ENCODE measurements at regions not wholly inside any gene's neighbourhood (a gene's known extent, or its start where the extent isn't known, plus 50 kb on each side); places are given as distances from the start of the nearest gene placed in this dataset.

DNA sequence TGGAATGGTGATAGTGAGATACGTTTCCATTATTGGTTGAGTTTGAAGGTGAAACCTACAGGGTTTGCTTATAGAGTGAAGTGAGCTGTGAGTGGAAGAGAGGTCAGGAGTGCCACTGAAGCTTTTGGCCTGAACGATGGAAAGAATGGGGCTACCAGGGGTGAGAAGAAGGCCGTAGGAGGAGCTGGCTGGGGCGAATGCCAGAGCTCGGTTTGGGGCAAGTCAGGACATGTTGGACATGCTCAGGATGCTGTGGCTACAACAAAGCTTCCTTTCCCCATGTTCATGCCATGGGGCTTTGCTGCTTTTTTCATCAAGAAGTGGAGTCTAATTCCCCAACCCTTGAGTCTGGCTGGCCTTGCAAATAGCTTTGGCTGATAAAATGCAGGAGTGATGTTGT lies 253.7 kb downstream of the GLRX3 start:
- peak in 1 of 5 donors; percentile 8 for DNase-seq
- WGBS, 4 donors = 66 to 72% (median 69%) methylated on average over 5 of the region's 5 CpGs
- TF ChIP-seq, protein P1, sequence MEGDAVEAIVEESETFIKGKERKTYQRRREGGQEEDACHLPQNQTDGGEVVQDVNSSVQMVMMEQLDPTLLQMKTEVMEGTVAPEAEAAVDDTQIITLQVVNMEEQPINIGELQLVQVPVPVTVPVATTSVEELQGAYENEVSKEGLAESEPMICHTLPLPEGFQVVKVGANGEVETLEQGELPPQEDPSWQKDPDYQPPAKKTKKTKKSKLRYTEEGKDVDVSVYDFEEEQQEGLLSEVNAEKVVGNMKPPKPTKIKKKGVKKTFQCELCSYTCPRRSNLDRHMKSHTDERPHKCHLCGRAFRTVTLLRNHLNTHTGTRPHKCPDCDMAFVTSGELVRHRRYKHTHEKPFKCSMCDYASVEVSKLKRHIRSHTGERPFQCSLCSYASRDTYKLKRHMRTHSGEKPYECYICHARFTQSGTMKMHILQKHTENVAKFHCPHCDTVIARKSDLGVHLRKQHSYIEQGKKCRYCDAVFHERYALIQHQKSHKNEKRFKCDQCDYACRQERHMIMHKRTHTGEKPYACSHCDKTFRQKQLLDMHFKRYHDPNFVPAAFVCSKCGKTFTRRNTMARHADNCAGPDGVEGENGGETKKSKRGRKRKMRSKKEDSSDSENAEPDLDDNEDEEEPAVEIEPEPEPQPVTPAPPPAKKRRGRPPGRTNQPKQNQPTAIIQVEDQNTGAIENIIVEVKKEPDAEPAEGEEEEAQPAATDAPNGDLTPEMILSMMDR (IDR thresholded peaks at IDR 0.05) = no peak
- TF ChIP-seq POLR2A (IDR thresholded peaks at IDR 0.05) = no peak
- Histone ChIP-seq H3K4me3 (no peak overlapping the region), H3K27me3 (peaks cover 0 to 5% (median 0%) of the 10 kb centered on the region in 9 donors), H3K27ac (no peak overlapping the region), H3K36me3 (no peaks in the 10 kb centered on the region), H3K4me1 (no peaks in the 10 kb centered on the region), H3K9me3 (peaks cover 0 to 11% (median under 1%) of the 10 kb centered on the region in 12 donors)
- intact Hi-C loops (cut with DNase I) = no loop called here
- ATAC-seq = no peak

DNA sequence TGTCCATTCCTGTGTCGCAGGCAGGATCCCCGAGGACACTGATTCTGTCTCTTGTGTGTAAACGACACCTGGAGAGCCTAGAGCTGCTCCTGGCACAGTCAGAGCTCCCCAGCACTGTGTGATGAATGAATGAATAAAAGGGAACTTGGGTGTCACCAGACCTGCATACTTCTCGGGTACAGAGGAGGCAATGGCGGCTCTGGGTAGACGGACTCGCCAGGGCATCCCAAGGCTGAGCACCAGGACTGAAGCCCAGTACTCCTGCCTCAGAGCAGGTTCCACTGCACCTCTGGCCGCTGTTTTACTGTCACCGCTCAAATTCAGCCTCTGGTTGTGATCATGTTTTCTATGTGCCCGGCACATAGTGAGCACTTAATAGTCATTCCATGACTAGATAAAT lies 255.8 kb downstream of the GLRX3 start:
- peaks cover 0 to 24% (median 8%) of the 10 kb centered on the region in 12 donors for H3K9me3 ChIP-seq
- no peak for ATAC-seq
- H3K4me1 ChIP-seq = no peaks in the 10 kb centered on the region

DNA sequence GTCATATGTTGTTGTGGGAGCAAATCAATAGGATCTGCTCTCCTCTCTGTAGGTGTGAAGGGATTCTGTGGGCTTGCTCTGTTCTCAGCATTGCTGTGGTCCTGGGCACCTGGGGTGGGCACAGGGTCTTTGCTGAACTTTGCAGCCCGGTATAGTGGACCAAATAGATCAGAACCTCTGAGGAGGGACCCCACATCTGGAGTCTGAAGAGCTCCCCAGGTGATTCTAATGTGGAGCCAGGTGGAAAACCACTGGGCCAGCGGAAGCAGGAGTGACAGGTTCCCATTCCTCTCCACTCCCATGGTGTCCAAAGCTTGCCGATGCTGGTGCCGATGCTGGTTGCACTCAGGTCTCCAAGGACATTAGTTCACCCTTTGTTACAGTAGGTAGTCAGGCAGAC lies 257.2 kb downstream of the GLRX3 start:
- no peak for ATAC-seq
- Histone ChIP-seq H3K36me3 (no peaks in the 10 kb centered on the region), H3K9me3 (peaks cover 0 to 26% (median 11%) of the 10 kb centered on the region in 12 donors), H3K4me1 (no peaks in the 10 kb centered on the region), H3K27ac (no peak overlapping the region), H3K27me3 (peaks cover 0 to 5% (median 0%) of the 10 kb centered on the region in 9 donors), H3K4me3 (no peak overlapping the region)
- TF ChIP-seq, protein P1 (IDR thresholded peaks at IDR 0.05) = no peak
- no peak for TF ChIP-seq POLR2A (IDR thresholded peaks at IDR 0.05)
- 82 to 90% (median 84%) methylated on average over 4 of the region's 4 CpGs for WGBS, 4 donors
- intact Hi-C loops (cut with DNase I) = no loop called here
- DNase-seq = no peak

More for the DNA sequence above, 255.8 kb downstream of the GLRX3 start:
- TF ChIP-seq, protein P1 (IDR thresholded peaks at IDR 0.05) = no peak
- no peak overlapping the region for H3K4me3 ChIP-seq
- peaks cover 0 to 5% (median 0%) of the 10 kb centered on the region in 9 donors for H3K27me3 ChIP-seq
- no peak overlapping the region for H3K27ac ChIP-seq
- intact Hi-C loops (cut with DNase I) = no loop called here
- DNase-seq = no peak
- WGBS, 4 donors = 64 to 77% (median 71%) methylated on average over 10 of the region's 10 CpGs
- H3K36me3 ChIP-seq = no peaks in the 10 kb centered on the region

DNA sequence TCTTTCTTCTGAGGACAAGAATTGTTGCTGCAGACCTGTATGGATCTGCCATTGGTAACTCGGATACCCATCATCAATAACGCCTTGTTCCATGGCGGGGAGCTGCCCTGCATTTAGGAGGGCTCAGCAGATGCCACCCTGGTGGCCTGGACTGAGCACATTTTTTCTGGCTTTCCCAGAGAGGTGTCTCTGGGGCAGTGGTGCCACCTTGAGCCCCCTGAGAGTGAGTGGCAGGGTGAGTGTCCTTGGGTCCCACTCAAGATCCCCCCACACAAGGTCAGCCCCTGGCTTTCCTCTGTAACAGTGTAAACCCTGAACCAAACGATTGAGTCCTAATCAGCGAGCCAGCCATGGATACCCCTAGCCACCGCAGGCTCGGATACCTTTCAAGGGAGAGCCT lies 258.6 kb downstream of the GLRX3 start:
- ATAC-seq (no peak), DNase-seq (no peak)
- Histone ChIP-seq H3K27me3 (peaks cover 0 to 5% (median 0%) of the 10 kb centered on the region in 9 donors), H3K27ac (no peak overlapping the region), H3K9me3 (peaks cover 0 to 26% (median 11%) of the 10 kb centered on the region in 12 donors), H3K36me3 (no peaks in the 10 kb centered on the region), H3K4me3 (no peak overlapping the region), H3K4me1 (no peaks in the 10 kb centered on the region)
- TF ChIP-seq, protein P1 (IDR thresholded peaks at IDR 0.05) = no peak
- no peak for TF ChIP-seq POLR2A (IDR thresholded peaks at IDR 0.05)
- intact Hi-C loops (cut with DNase I) = no loop called here
- 67 to 79% (median 71%) methylated on average over 7 of the region's 7 CpGs for WGBS, 4 donors
